HL-60 (cell line): ENCODE measurements at regions not wholly inside any gene's neighbourhood (a gene's known extent, or its start where the extent isn't known, plus 50 kb on each side); places are given as distances from the start of the nearest gene placed in this dataset.
"Not testable (repeated sequence)": the region's sequence is repeated elsewhere in the genome, so short reads cannot be mapped to it uniquely, and the experiment has no call there.

Experiments used
- DNase-seq, 2 experiments: peaks; one replicate each; pipeline ENCODE4 v3.0.0-alpha.2; 2010 to 2020; ENCODE audit warnings: low read depth in 1 of 2, low spot score in 1 of 2
- H3K27ac ChIP-seq: fragments of 250-450 bp; sonication (Bioruptor Pico); replicated peaks from 2 replicates; pipeline ENCODE4 v1.5.1; 2020; ENCODE audit warnings: mild to moderate bottlenecking, moderate library complexity
- H3K27me3 ChIP-seq: fragments of 250-450 bp; sonication (Bioruptor Pico); 2 replicates; pipeline ENCODE4 v1.5.1; 2021; ENCODE audit warnings: mild to moderate bottlenecking, moderate library complexity; ENCODE audit not compliant: insufficient read depth, poor library complexity, severe bottlenecking
- H3K4me3 ChIP-seq: replicated peaks from 2 replicates; pipeline ENCODE4 v1.5.1; 2011; ENCODE audit warnings: mild to moderate bottlenecking, control low read depth, low read length; ENCODE audit not compliant: insufficient read depth
- CTCF ChIP-seq: IDR thresholded peaks from one replicate; pipeline ENCODE4 v1.5.1; 2011; ENCODE audit warnings: low read length, control low read depth, inconsistent platforms; ENCODE audit not compliant: insufficient read depth
- GABPA ChIP-seq: IDR thresholded peaks from 2 replicates; pipeline ENCODE4 v1.6.1; 2012; ENCODE audit warnings: low read depth
- POLR2AphosphoS5 ChIP-seq: IDR thresholded peaks from 2 replicates; pipeline ENCODE4 v1.6.1; 2012; ENCODE audit warnings: low read depth
- SPI1 ChIP-seq: IDR thresholded peaks from 2 replicates; pipeline ENCODE4 v1.6.1; 2012; ENCODE audit warnings: low read depth, mild to moderate bottlenecking, borderline replicate concordance
- TF ChIP-seq, protein P1 (sequence below): IDR thresholded peaks from 2 replicates; pipeline ENCODE4 v1.6.1; 2012; ENCODE audit warnings: low read depth; ENCODE audit not compliant: insufficient replicate concordance

- no peak for DNase-seq
- Histone ChIP-seq H3K27ac (no peak overlapping the region), H3K4me3 (no peak overlapping the region), H3K27me3 (no peaks in the 10 kb centered on the region)
- TF ChIP-seq SPI1 (no peak), POLR2AphosphoS5 (no peak)
Observed at GRCh38 chr13:55155046-55155445, 1985.7 kb upstream of the PRR20A start.

GRCh38 chr13:55159765-55160164 lies 1981.0 kb upstream of the PRR20A start:
- DNase-seq, result no peak

DNA sequence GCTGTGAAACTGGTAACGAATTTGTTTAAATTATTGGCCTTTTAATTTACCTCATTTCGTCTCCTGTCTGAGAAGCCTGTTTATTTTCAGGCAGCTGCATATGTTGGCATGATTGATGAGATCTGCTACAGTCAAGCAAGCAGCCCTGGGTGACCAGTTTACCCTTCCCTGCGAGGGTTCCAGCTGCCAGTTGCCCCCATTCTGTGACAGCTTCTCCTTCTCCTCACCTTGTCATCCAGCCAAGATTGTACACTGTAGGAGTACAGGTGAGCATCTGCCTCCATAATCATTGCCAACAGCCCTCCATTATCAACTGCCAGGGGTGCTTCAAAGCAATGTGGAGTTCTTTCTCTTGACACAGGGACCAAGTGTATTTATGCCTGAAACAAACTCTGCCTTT lies 1979.9 kb upstream of the PRR20A start:
- DNase-seq, result no peak
- H3K27me3 ChIP-seq, result no peaks in the 10 kb centered on the region
- H3K27ac ChIP-seq, result no peak overlapping the region
- H3K4me3 ChIP-seq, result no peak overlapping the region
- TF ChIP-seq SPI1, result no peak
- TF ChIP-seq CTCF, result no peak
- TF ChIP-seq, protein P1, sequence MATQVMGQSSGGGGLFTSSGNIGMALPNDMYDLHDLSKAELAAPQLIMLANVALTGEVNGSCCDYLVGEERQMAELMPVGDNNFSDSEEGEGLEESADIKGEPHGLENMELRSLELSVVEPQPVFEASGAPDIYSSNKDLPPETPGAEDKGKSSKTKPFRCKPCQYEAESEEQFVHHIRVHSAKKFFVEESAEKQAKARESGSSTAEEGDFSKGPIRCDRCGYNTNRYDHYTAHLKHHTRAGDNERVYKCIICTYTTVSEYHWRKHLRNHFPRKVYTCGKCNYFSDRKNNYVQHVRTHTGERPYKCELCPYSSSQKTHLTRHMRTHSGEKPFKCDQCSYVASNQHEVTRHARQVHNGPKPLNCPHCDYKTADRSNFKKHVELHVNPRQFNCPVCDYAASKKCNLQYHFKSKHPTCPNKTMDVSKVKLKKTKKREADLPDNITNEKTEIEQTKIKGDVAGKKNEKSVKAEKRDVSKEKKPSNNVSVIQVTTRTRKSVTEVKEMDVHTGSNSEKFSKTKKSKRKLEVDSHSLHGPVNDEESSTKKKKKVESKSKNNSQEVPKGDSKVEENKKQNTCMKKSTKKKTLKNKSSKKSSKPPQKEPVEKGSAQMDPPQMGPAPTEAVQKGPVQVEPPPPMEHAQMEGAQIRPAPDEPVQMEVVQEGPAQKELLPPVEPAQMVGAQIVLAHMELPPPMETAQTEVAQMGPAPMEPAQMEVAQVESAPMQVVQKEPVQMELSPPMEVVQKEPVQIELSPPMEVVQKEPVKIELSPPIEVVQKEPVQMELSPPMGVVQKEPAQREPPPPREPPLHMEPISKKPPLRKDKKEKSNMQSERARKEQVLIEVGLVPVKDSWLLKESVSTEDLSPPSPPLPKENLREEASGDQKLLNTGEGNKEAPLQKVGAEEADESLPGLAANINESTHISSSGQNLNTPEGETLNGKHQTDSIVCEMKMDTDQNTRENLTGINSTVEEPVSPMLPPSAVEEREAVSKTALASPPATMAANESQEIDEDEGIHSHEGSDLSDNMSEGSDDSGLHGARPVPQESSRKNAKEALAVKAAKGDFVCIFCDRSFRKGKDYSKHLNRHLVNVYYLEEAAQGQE, result no peak
- no peak for TF ChIP-seq POLR2AphosphoS5
- no peak for TF ChIP-seq GABPA

More at GRCh38 chr13:55159765-55160164, 1981.0 kb upstream of the PRR20A start:
- Histone ChIP-seq H3K4me3 (no peak overlapping the region), H3K27ac (no peak overlapping the region), H3K27me3 (no peaks in the 10 kb centered on the region)
- TF ChIP-seq CTCF (no peak), SPI1 (no peak), GABPA (no peak), POLR2AphosphoS5 (no peak)
- TF ChIP-seq, protein P1, result no peak

DNA sequence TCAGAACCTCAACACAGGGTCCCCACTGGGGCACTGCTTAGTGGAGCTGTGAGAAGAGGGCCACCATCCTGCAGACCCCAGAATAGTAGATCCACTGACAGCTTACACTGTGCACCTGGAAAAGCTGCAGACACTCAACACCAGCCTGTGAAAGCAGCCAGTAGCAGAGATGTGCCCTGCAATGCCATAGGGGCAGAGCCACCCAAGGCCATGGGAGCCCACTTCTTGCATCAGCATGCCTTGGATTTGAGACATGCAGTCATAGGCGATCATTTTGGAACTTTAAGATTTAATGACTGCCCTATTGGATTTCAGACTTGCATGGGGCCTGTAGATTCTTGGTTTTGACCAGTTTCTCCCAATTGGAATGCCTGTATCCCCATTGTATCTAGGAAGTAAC lies 1962.1 kb upstream of the PRR20A start:
- H3K27ac ChIP-seq, H3K27me3 ChIP-seq, H3K4me3 ChIP-seq, DNase-seq: not testable (repeated sequence)

GRCh38 chr13:55190996-55191395 lies 1949.7 kb upstream of the PRR20A start:
- H3K4me3 ChIP-seq, result no peak overlapping the region
- TF ChIP-seq, protein P1, result no peak
- no peak for TF ChIP-seq SPI1
- no peak for TF ChIP-seq CTCF
- TF ChIP-seq GABPA, result no peak
- TF ChIP-seq POLR2AphosphoS5, result no peak
- no peak overlapping the region for H3K27ac ChIP-seq
- DNase-seq, result no peak
- no peaks in the 10 kb centered on the region for H3K27me3 ChIP-seq
